Ovary (tissue), 3 donors: ENCODE measurements at regions not wholly inside any gene's neighbourhood (a gene's known extent, or its start where the extent isn't known, plus 50 kb on each side); places are given as distances from the start of the nearest gene placed in this dataset.

ENCODE experiments used
- POLR2A ChIP-seq: fragments of 450-650 bp; IDR thresholded peaks from one replicate; pipeline ENCODE4 v1.6.1; 2017; ENCODE audit warnings: antibody characterized with exemption, mild to moderate bottlenecking, moderate library complexity
- TF ChIP-seq, protein P1 (sequence below), 3 donors: fragments of 450-650 bp in 2 of 3; fragments of 200-600 bp in 1 of 3; IDR thresholded peaks; one replicate each; pipeline versions ENCODE4 v1.5.1 to v1.8.0; 2016 to 2022; ENCODE audit warnings: antibody characterized with exemption in 3 of 3, mild to moderate bottlenecking in 1 of 3
- donor health status: DM: no; HTN: no; CAD: no.

- TF ChIP-seq, protein P1, sequence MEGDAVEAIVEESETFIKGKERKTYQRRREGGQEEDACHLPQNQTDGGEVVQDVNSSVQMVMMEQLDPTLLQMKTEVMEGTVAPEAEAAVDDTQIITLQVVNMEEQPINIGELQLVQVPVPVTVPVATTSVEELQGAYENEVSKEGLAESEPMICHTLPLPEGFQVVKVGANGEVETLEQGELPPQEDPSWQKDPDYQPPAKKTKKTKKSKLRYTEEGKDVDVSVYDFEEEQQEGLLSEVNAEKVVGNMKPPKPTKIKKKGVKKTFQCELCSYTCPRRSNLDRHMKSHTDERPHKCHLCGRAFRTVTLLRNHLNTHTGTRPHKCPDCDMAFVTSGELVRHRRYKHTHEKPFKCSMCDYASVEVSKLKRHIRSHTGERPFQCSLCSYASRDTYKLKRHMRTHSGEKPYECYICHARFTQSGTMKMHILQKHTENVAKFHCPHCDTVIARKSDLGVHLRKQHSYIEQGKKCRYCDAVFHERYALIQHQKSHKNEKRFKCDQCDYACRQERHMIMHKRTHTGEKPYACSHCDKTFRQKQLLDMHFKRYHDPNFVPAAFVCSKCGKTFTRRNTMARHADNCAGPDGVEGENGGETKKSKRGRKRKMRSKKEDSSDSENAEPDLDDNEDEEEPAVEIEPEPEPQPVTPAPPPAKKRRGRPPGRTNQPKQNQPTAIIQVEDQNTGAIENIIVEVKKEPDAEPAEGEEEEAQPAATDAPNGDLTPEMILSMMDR (IDR thresholded peaks at IDR 0.05) = no peak
- TF ChIP-seq POLR2A = no peak
These were observed 132.2 kb upstream of the CXCR4 start for GRCh38 chr2:136250131-136250530.
